Stimulated activated CD4-positive, alpha-beta T cell treated with anti-CD3 and anti-CD28 coated beads, Interleukin-15, amount 100 ng/mL, for 1 hour (primary cell): ENCODE measurements at regions not wholly inside any gene's neighbourhood (a gene's known extent, or its start where the extent isn't known, plus 50 kb on each side); places are given as distances from the start of the nearest gene placed in this dataset.

Experiments used
- DNase-seq, 2 donors: peaks; one replicate each; pipeline ENCODE4 v3.0.0-alpha.2; 2020; ENCODE audit warnings: low read depth in 1 of 2, low spot score in 1 of 2

GRCh38 chr20:52820641-52821292, 151.4 kb upstream of the TSHZ2 start:
- no peak for DNase-seq

- no peak for DNase-seq
Observed at GRCh38 chr20:52818491-52818890, 153.7 kb upstream of the TSHZ2 start.

GRCh38 chr20:52817981-52818380, 154.2 kb upstream of the TSHZ2 start:
- DNase-seq: no peak

- DNase-seq: no peak
Observed at GRCh38 chr20:52817511-52817910, 154.6 kb upstream of the TSHZ2 start.

- no peak for DNase-seq
Observed at GRCh38 chr20:52814371-52814770, 157.8 kb upstream of the TSHZ2 start.

GRCh38 chr20:52812231-52812847, 159.8 kb upstream of the TSHZ2 start:
- no peak for DNase-seq

GRCh38 chr20:52809003-52809402, 163.2 kb upstream of the TSHZ2 start:
- DNase-seq: no peak

- DNase-seq: no peak
Observed at GRCh38 chr20:52806918-52807317, 165.2 kb upstream of the TSHZ2 start.

- DNase-seq: no peak
Observed at GRCh38 chr20:52805843-52806242, 166.3 kb upstream of the TSHZ2 start.

GRCh38 chr20:52805296-52805571, 166.9 kb upstream of the TSHZ2 start:
- DNase-seq: no peak

- DNase-seq: no peak
Observed at GRCh38 chr20:52804497-52805295, 167.5 kb upstream of the TSHZ2 start.

- no peak for DNase-seq
Observed at GRCh38 chr20:52801628-52802006, 170.5 kb upstream of the TSHZ2 start.

GRCh38 chr20:52800734-52801627, 171.2 kb upstream of the TSHZ2 start:
- DNase-seq: no peak

- no peak for DNase-seq
Observed at GRCh38 chr20:52799130-52799529, 173.0 kb upstream of the TSHZ2 start.

- no peak for DNase-seq
Observed at GRCh38 chr20:52798124-52798523, 174.0 kb upstream of the TSHZ2 start.

GRCh38 chr20:52794853-52795252, 177.3 kb upstream of the TSHZ2 start:
- no peak for DNase-seq

GRCh38 chr20:52793339-52793963, 178.7 kb upstream of the TSHZ2 start:
- no peak for DNase-seq

GRCh38 chr20:52791091-52791490, 181.1 kb upstream of the TSHZ2 start:
- no peak for DNase-seq

- no peak for DNase-seq
Observed at GRCh38 chr20:52789716-52790115, 182.4 kb upstream of the TSHZ2 start.

GRCh38 chr20:52787962-52788361, 184.2 kb upstream of the TSHZ2 start:
- no peak for DNase-seq

GRCh38 chr20:52787216-52787615, 184.9 kb upstream of the TSHZ2 start:
- DNase-seq: no peak
